ENCODE measurements at regions not wholly inside any gene's neighbourhood (a gene's known extent, or its start where the extent isn't known, plus 50 kb on each side); places are given as distances from the start of the nearest gene placed in this dataset.

GRCh38 chr1:60170709-60171108, 97.1 kb upstream of the C1orf87 start:
- no peak overlapping the region for H3K27ac ChIP-seq (ENCODE audit: low read length)
- DNase-seq, result no peak
- peaks cover 0 to 9% (median 4%) of the 10 kb centered on the region in 3 donors for H3K9me3 Mint-ChIP-seq
- no peak overlapping the region for H3K4me3 Mint-ChIP-seq
- ChIA-PET CTCF (no interaction called here), POLR2A (interaction anchor here in 1 of 2 donors (0.6 kb wide), 1 partner anchor 31 kb away, joined by 3 read pairs; no protein-coding TSS in a partner anchor)
- H3K27ac Mint-ChIP-seq, result no peak overlapping the region
- H3K4me1 Mint-ChIP-seq, result no peaks in the 10 kb centered on the region
- H3K36me3 ChIP-seq (ENCODE audit: control insufficient read depth in 2 of 2, extremely low read depth in 1 of 2, insufficient read depth in 1 of 2, low read length in 1 of 2), result no peaks in the 10 kb centered on the region
- H3K4me1 ChIP-seq (ENCODE audit: control insufficient read depth in 1 of 2, extremely low read depth in 1 of 2, insufficient read depth in 2 of 2, low read length in 2 of 2), result no peaks in the 10 kb centered on the region
- H3K4me3 ChIP-seq (ENCODE audit: control insufficient read depth in 1 of 2, extremely low read depth in 1 of 2, low read length in 1 of 2), result no peak overlapping the region
- no peaks in the 10 kb centered on the region for H3K9me3 ChIP-seq
- H3K27me3 ChIP-seq (replicated peaks in 1 of 2; ENCODE audit: control insufficient read depth in 2 of 2, extremely low read depth in 1 of 2, insufficient read depth in 2 of 2, low read length in 1 of 2), result no peaks in the 10 kb centered on the region
- no peaks in the 10 kb centered on the region for H3K27me3 Mint-ChIP-seq
- H3K36me3 Mint-ChIP-seq, result no peaks in the 10 kb centered on the region
- no peak for ATAC-seq (replicated peaks in 1 of 4)

GRCh38 chr1:60169206-60169605, 95.6 kb upstream of the C1orf87 start:
- no peaks in the 10 kb centered on the region for H3K4me1 Mint-ChIP-seq
- Histone ChIP-seq H3K4me1 (ENCODE audit: control insufficient read depth in 1 of 2, extremely low read depth in 1 of 2, insufficient read depth in 2 of 2, low read length in 2 of 2) (no peaks in the 10 kb centered on the region), H3K9me3 (no peaks in the 10 kb centered on the region), H3K4me3 (ENCODE audit: control insufficient read depth in 1 of 2, extremely low read depth in 1 of 2, low read length in 1 of 2) (no peak overlapping the region), H3K27ac (ENCODE audit: low read length) (no peak overlapping the region), H3K27me3 (replicated peaks in 1 of 2; ENCODE audit: control insufficient read depth in 2 of 2, extremely low read depth in 1 of 2, insufficient read depth in 2 of 2, low read length in 1 of 2) (no peaks in the 10 kb centered on the region), H3K36me3 (ENCODE audit: control insufficient read depth in 2 of 2, extremely low read depth in 1 of 2, insufficient read depth in 1 of 2, low read length in 1 of 2) (no peaks in the 10 kb centered on the region)
- no peaks in the 10 kb centered on the region for H3K27me3 Mint-ChIP-seq
- ChIA-PET CTCF (no interaction called here), POLR2A (no interaction called here)
- no CpG with 5 or more reads among the region's 2 CpGs for WGBS (ENCODE audit: insufficient coverage)
- no peak overlapping the region for H3K27ac Mint-ChIP-seq
- H3K36me3 Mint-ChIP-seq, result no peaks in the 10 kb centered on the region
- H3K4me3 Mint-ChIP-seq, result no peak overlapping the region
- no peak for DNase-seq
- H3K9me3 Mint-ChIP-seq, result peaks cover 0 to 9% (median 4%) of the 10 kb centered on the region in 3 donors
- no peak for ATAC-seq (replicated peaks in 1 of 4)

- no peak overlapping the region for H3K27ac ChIP-seq (ENCODE audit: low read length)
- Mint-ChIP-seq H3K4me3 (no peak overlapping the region), H3K27ac (no peak overlapping the region), H3K9me3 (peaks cover 0 to 4% (median 0%) of the 10 kb centered on the region in 3 donors), H3K36me3 (no peaks in the 10 kb centered on the region), H3K4me1 (no peaks in the 10 kb centered on the region), H3K27me3 (no peaks in the 10 kb centered on the region)
- POLR2A ChIA-PET, result no interaction called here
- no peaks in the 10 kb centered on the region for H3K9me3 ChIP-seq
- CTCF ChIA-PET, result interaction anchor here in 1 of 2 donors (0.7 kb wide), 1 partner anchor 10 kb away, joined by 10 read pairs; no protein-coding TSS in a partner anchor
- H3K4me1 ChIP-seq (ENCODE audit: control insufficient read depth in 1 of 2, extremely low read depth in 1 of 2, insufficient read depth in 2 of 2, low read length in 2 of 2), result no peaks in the 10 kb centered on the region
- peaks cover 0 to 2% of the 10 kb centered on the region in 2 experiments for H3K27me3 ChIP-seq (replicated peaks in 1 of 2; ENCODE audit: control insufficient read depth in 2 of 2, extremely low read depth in 1 of 2, insufficient read depth in 2 of 2, low read length in 1 of 2)
- H3K36me3 ChIP-seq (ENCODE audit: control insufficient read depth in 2 of 2, extremely low read depth in 1 of 2, insufficient read depth in 1 of 2, low read length in 1 of 2), result no peaks in the 10 kb centered on the region
- no peak for DNase-seq
- WGBS (ENCODE audit: insufficient coverage), result no CpG with 5 or more reads among the region's 2 CpGs
- no peak for ATAC-seq (replicated peaks in 1 of 4)
- H3K4me3 ChIP-seq (ENCODE audit: control insufficient read depth in 1 of 2, extremely low read depth in 1 of 2, low read length in 1 of 2), result no peak overlapping the region
These were observed 89.4 kb upstream of the C1orf87 start for GRCh38 chr1:60162936-60163335.

GRCh38 chr1:60160141-60160540, 86.6 kb upstream of the C1orf87 start:
- Histone ChIP-seq H3K4me1 (ENCODE audit: control insufficient read depth in 1 of 2, extremely low read depth in 1 of 2, insufficient read depth in 2 of 2, low read length in 2 of 2) (no peaks in the 10 kb centered on the region), H3K27ac (ENCODE audit: low read length) (no peak overlapping the region), H3K27me3 (replicated peaks in 1 of 2; ENCODE audit: control insufficient read depth in 2 of 2, extremely low read depth in 1 of 2, insufficient read depth in 2 of 2, low read length in 1 of 2) (peaks cover 0 to 4% of the 10 kb centered on the region in 2 experiments), H3K9me3 (no peaks in the 10 kb centered on the region), H3K4me3 (ENCODE audit: control insufficient read depth in 1 of 2, extremely low read depth in 1 of 2, low read length in 1 of 2) (no peak overlapping the region), H3K36me3 (ENCODE audit: control insufficient read depth in 2 of 2, extremely low read depth in 1 of 2, insufficient read depth in 1 of 2, low read length in 1 of 2) (no peaks in the 10 kb centered on the region)
- H3K4me3 Mint-ChIP-seq, result no peak overlapping the region
- H3K9me3 Mint-ChIP-seq, result no peaks in the 10 kb centered on the region
- ChIA-PET POLR2A (no interaction called here), CTCF (no interaction called here)
- no peaks in the 10 kb centered on the region for H3K4me1 Mint-ChIP-seq
- ATAC-seq (replicated peaks in 1 of 4) (no peak), DNase-seq (no peak)
- no CpG with 5 or more reads among the region's 2 CpGs for WGBS (ENCODE audit: insufficient coverage)
- H3K36me3 Mint-ChIP-seq, result no peaks in the 10 kb centered on the region
- peaks cover 0 to 4% of the 10 kb centered on the region in 2 donors for H3K27me3 Mint-ChIP-seq
- no peak overlapping the region for H3K27ac Mint-ChIP-seq

GRCh38 chr1:60156371-60156770, 82.8 kb upstream of the C1orf87 start:
- WGBS (ENCODE audit: insufficient coverage), result no CpG with 5 or more reads among the region's 1 CpG
- ChIA-PET CTCF (no interaction called here), POLR2A (no interaction called here)

GRCh38 chr1:60153961-60154360, 80.4 kb upstream of the C1orf87 start:
- Mint-ChIP-seq H3K4me3 (no peak overlapping the region), H3K4me1 (no peaks in the 10 kb centered on the region), H3K36me3 (no peaks in the 10 kb centered on the region), H3K9me3 (no peaks in the 10 kb centered on the region), H3K27me3 (peaks cover 0 to 6% of the 10 kb centered on the region in 2 donors), H3K27ac (no peak overlapping the region)
- H3K27me3 ChIP-seq (replicated peaks in 1 of 2; ENCODE audit: control insufficient read depth in 2 of 2, extremely low read depth in 1 of 2, insufficient read depth in 2 of 2, low read length in 1 of 2), result peaks cover 0 to 2% of the 10 kb centered on the region in 2 experiments
- WGBS (ENCODE audit: insufficient coverage), result 71% methylated on average over 1 of the region's 2 CpGs
- no peak overlapping the region for H3K27ac ChIP-seq (ENCODE audit: low read length)
- POLR2A ChIA-PET, result no interaction called here
- ATAC-seq (replicated peaks in 1 of 4) (no peak), DNase-seq (no peak)
- H3K4me3 ChIP-seq (ENCODE audit: control insufficient read depth in 1 of 2, extremely low read depth in 1 of 2, low read length in 1 of 2), result no peak overlapping the region
- H3K9me3 ChIP-seq, result no peaks in the 10 kb centered on the region
- CTCF ChIA-PET, result no interaction called here
- no peaks in the 10 kb centered on the region for H3K4me1 ChIP-seq (ENCODE audit: control insufficient read depth in 1 of 2, extremely low read depth in 1 of 2, insufficient read depth in 2 of 2, low read length in 2 of 2)
- no peaks in the 10 kb centered on the region for H3K36me3 ChIP-seq (ENCODE audit: control insufficient read depth in 2 of 2, extremely low read depth in 1 of 2, insufficient read depth in 1 of 2, low read length in 1 of 2)

More at GRCh38 chr1:60156371-60156770, 82.8 kb upstream of the C1orf87 start:
- no peaks in the 10 kb centered on the region for H3K36me3 ChIP-seq (ENCODE audit: control insufficient read depth in 2 of 2, extremely low read depth in 1 of 2, insufficient read depth in 1 of 2, low read length in 1 of 2)
- H3K27ac ChIP-seq (ENCODE audit: low read length), result no peak overlapping the region
- no peaks in the 10 kb centered on the region for H3K9me3 Mint-ChIP-seq
- peaks cover 0 to 4% of the 10 kb centered on the region in 2 donors for H3K27me3 Mint-ChIP-seq
- H3K4me1 ChIP-seq (ENCODE audit: control insufficient read depth in 1 of 2, extremely low read depth in 1 of 2, insufficient read depth in 2 of 2, low read length in 2 of 2), result no peaks in the 10 kb centered on the region
- DNase-seq (no peak), ATAC-seq (replicated peaks in 1 of 4) (no peak)
- no peak overlapping the region for H3K27ac Mint-ChIP-seq
- no peak overlapping the region for H3K4me3 ChIP-seq (ENCODE audit: control insufficient read depth in 1 of 2, extremely low read depth in 1 of 2, low read length in 1 of 2)
- no peaks in the 10 kb centered on the region for H3K36me3 Mint-ChIP-seq
- no peak overlapping the region for H3K4me3 Mint-ChIP-seq
- H3K4me1 Mint-ChIP-seq, result no peaks in the 10 kb centered on the region
- no peaks in the 10 kb centered on the region for H3K9me3 ChIP-seq
- H3K27me3 ChIP-seq (replicated peaks in 1 of 2; ENCODE audit: control insufficient read depth in 2 of 2, extremely low read depth in 1 of 2, insufficient read depth in 2 of 2, low read length in 1 of 2), result peaks cover 0 to 4% of the 10 kb centered on the region in 2 experiments

- no peaks in the 10 kb centered on the region for H3K36me3 ChIP-seq (ENCODE audit: control insufficient read depth in 2 of 2, extremely low read depth in 1 of 2, insufficient read depth in 1 of 2, low read length in 1 of 2)
- Mint-ChIP-seq H3K9me3 (no peaks in the 10 kb centered on the region), H3K27ac (no peak overlapping the region), H3K27me3 (peaks cover 0 to 8% of the 10 kb centered on the region in 2 donors), H3K4me3 (no peak overlapping the region), H3K36me3 (no peaks in the 10 kb centered on the region), H3K4me1 (no peaks in the 10 kb centered on the region)
- no peaks in the 10 kb centered on the region for H3K9me3 ChIP-seq
- H3K27ac ChIP-seq (ENCODE audit: low read length), result no peak overlapping the region
- no CpG with 5 or more reads among the region's 2 CpGs for WGBS (ENCODE audit: insufficient coverage)
- H3K27me3 ChIP-seq (replicated peaks in 1 of 2; ENCODE audit: control insufficient read depth in 2 of 2, extremely low read depth in 1 of 2, insufficient read depth in 2 of 2, low read length in 1 of 2), result peaks cover 0 to 2% of the 10 kb centered on the region in 2 experiments
- ATAC-seq (replicated peaks in 1 of 4) (no peak), DNase-seq (no peak)
- ChIA-PET CTCF (interaction anchor here in 1 of 2 donors (0.6 kb wide), 1 partner anchor 10 kb away, joined by 10 read pairs; no protein-coding TSS in a partner anchor), POLR2A (no interaction called here)
- no peaks in the 10 kb centered on the region for H3K4me1 ChIP-seq (ENCODE audit: control insufficient read depth in 1 of 2, extremely low read depth in 1 of 2, insufficient read depth in 2 of 2, low read length in 2 of 2)
- H3K4me3 ChIP-seq (ENCODE audit: control insufficient read depth in 1 of 2, extremely low read depth in 1 of 2, low read length in 1 of 2), result no peak overlapping the region
These were observed 79.3 kb upstream of the C1orf87 start for GRCh38 chr1:60152891-60153290.
